ENCODE measurements at regions not wholly inside any gene's neighbourhood (a gene's known extent, or its start where the extent isn't known, plus 50 kb on each side); places are given as distances from the start of the nearest gene placed in this dataset.

GRCh38 chr18:46423226-46423805 lies 233.7 kb downstream of the LOXHD1 start:
- in situ Hi-C loops (cut with HindIII; ENCODE audit: low pct_unique_long_range_greater_than_20kb, low sequenced_read_pairs): no loop called here
- DNase-seq (ENCODE audit: low read depth): no peak

GRCh38 chr18:46424898-46425297 lies 232.1 kb downstream of the LOXHD1 start:
- in situ Hi-C loops (cut with HindIII; ENCODE audit: low pct_unique_long_range_greater_than_20kb, low sequenced_read_pairs): no loop called here
- no peak for DNase-seq (ENCODE audit: low read depth)

- in situ Hi-C loops (cut with HindIII; ENCODE audit: low pct_unique_long_range_greater_than_20kb, low sequenced_read_pairs): no loop called here
These were observed 231.5 kb downstream of the LOXHD1 start for GRCh38 chr18:46425511-46425910.

GRCh38 chr18:46426021-46426678 lies 230.9 kb downstream of the LOXHD1 start:
- DNase-seq (ENCODE audit: low read depth): no peak
- in situ Hi-C loops (cut with HindIII; ENCODE audit: low pct_unique_long_range_greater_than_20kb, low sequenced_read_pairs): no loop called here

More at GRCh38 chr18:46425511-46425910, 231.5 kb downstream of the LOXHD1 start:
- DNase-seq (ENCODE audit: low read depth): no peak

GRCh38 chr18:46426679-46427047 lies 230.4 kb downstream of the LOXHD1 start:
- in situ Hi-C loops (cut with HindIII; ENCODE audit: low pct_unique_long_range_greater_than_20kb, low sequenced_read_pairs): no loop called here
- DNase-seq (ENCODE audit: low read depth): no peak
